ENCODE measurements at regions not wholly inside any gene's neighbourhood (a gene's known extent, or its start where the extent isn't known, plus 50 kb on each side); places are given as distances from the start of the nearest gene placed in this dataset.
"Not testable (repeated sequence)": the region's sequence is repeated elsewhere in the genome, so short reads cannot be mapped to it uniquely, and the experiment has no call there.

DNA sequence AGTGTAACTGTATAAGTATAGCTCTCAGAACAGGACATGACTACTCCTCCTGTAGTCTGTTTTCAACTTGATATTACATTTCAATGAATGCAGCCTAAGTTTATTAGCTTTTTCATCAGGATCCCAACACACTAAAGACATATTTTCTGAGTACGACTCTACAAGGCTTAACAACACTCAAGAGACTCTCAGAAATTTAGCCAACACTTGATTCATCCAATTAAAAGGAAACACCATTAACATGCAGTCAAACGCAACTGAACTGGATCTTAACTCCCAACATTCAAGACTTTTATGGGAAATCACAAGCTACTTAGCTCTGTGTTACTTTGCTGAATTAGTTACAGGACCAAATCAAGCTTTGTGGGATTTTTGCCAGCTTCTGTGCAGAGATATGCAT is 65.2 kb upstream of the SGIP1 start:
- Mint-ChIP-seq H3K9me3 (no peaks in the 10 kb centered on the region), H3K36me3 (no peaks in the 10 kb centered on the region), H3K4me1 (no peaks in the 10 kb centered on the region), H3K27ac (no peak overlapping the region), H3K27me3 (peaks cover 13% of the 10 kb centered on the region), H3K4me3 (no peak overlapping the region)
- no peak for DNase-seq
- no peak for ATAC-seq (ENCODE audit: low read depth)
- POLR2A ChIA-PET: no interaction called here

GRCh38 chr1:66475940-66476339 is 58.0 kb upstream of the SGIP1 start:
- no peak for DNase-seq
- Mint-ChIP-seq H3K27ac (no peak overlapping the region), H3K27me3 (peaks cover 5% of the 10 kb centered on the region), H3K4me3 (no peak overlapping the region), H3K4me1 (no peaks in the 10 kb centered on the region), H3K9me3 (peaks cover 1% of the 10 kb centered on the region), H3K36me3 (no peaks in the 10 kb centered on the region)
- POLR2A ChIA-PET: no interaction called here
- ATAC-seq (ENCODE audit: low read depth): no peak

DNA sequence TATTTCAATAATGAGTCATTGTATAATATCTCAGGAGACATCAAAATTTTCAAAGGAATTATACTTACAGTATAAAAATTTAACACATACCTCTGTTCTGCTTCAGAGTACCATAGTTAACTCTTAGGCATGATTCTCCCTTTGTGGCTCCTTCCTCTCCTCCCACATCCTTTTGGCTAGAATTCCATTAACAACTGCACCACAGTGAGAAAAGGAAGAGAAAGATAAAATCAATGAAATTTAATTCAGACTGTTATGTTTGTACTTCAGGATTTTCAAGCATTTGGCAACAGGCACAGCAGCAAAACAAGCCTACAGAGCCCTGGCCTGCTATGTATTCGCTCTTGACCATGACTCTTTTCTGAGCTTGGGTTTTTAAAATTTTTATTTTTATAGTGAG is 57.2 kb upstream of the SGIP1 start:
- Mint-ChIP-seq H3K27ac (no peak overlapping the region), H3K36me3 (no peaks in the 10 kb centered on the region), H3K27me3 (peaks cover 5% of the 10 kb centered on the region), H3K4me3 (no peak overlapping the region), H3K9me3 (peaks cover 1% of the 10 kb centered on the region), H3K4me1 (no peaks in the 10 kb centered on the region)
- DNase-seq: no peak
- ATAC-seq (ENCODE audit: low read depth): no peak
- POLR2A ChIA-PET: no interaction called here

DNA sequence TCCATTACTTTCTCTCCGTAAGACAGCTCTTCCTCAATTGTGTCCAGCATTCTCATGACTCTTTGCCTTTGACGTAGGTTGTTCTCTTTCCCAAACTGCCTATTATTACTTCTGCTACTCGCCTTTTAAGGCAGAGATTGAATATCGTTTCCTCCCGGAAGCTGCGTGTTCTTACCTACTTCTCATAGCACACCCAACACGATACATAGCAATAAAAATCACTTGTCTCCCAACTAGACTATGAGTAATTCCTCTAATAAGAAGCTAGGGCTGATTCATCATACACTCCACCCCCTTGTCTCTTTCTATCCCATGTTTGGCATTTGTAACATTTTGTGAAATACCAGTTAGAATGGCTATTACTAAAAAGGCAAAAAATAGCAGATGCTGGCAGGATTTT is 55.8 kb upstream of the SGIP1 start:
- Mint-ChIP-seq H3K27ac (no peak overlapping the region), H3K36me3 (no peaks in the 10 kb centered on the region), H3K27me3 (peaks cover 5% of the 10 kb centered on the region), H3K9me3 (peaks cover 1% of the 10 kb centered on the region), H3K4me1 (no peaks in the 10 kb centered on the region), H3K4me3 (no peak overlapping the region)
- no peak for DNase-seq
- ATAC-seq (ENCODE audit: low read depth): no peak
- POLR2A ChIA-PET: no interaction called here

GRCh38 chr1:66480162-66480561 is 53.8 kb upstream of the SGIP1 start:
- Mint-ChIP-seq H3K4me1 (no peaks in the 10 kb centered on the region), H3K27ac (no peak overlapping the region), H3K4me3 (no peak overlapping the region), H3K9me3 (peaks cover 1% of the 10 kb centered on the region), H3K27me3 (peaks cover 2% of the 10 kb centered on the region), H3K36me3 (no peaks in the 10 kb centered on the region)
- no peak for ATAC-seq (ENCODE audit: low read depth)
- DNase-seq: no peak
- POLR2A ChIA-PET: no interaction called here

- H3K4me3 Mint-ChIP-seq; H3K27me3 Mint-ChIP-seq; H3K4me1 Mint-ChIP-seq; POLR2A ChIA-PET; ATAC-seq (ENCODE audit: low read depth); DNase-seq; H3K36me3 Mint-ChIP-seq; H3K27ac Mint-ChIP-seq; H3K9me3 Mint-ChIP-seq: not testable (repeated sequence)
These were observed 52.7 kb upstream of the SGIP1 start for GRCh38 chr1:66481215-66481614.
